OCI-LY1 (cell line): ENCODE measurements at regions not wholly inside any gene's neighbourhood (a gene's known extent, or its start where the extent isn't known, plus 50 kb on each side); places are given as distances from the start of the nearest gene placed in this dataset.

ENCODE experiments used
- H2AFZ ChIP-seq: fragments of 200-600 bp; sonication (generic), shearing (Covaris generic); 2 replicates; pipeline ENCODE4 v1.6.0; 2014; ENCODE audit warnings: antibody characterized with exemption, mild to moderate bottlenecking, low read length
- H3F3A ChIP-seq: fragments of 200-600 bp; sonication (generic), shearing (Covaris generic); 2 replicates; pipeline ENCODE4 v1.6.0; 2014; ENCODE audit warnings: mild to moderate bottlenecking, antibody characterized with exemption, low read length, moderate library complexity; ENCODE audit not compliant: insufficient read depth
- H3K27ac ChIP-seq: fragments of 200-600 bp; sonication (generic); 2 replicates; pipeline ENCODE4 v1.5.1; 2014; ENCODE audit warnings: low read length, mixed run types, mild to moderate bottlenecking, low read depth; ENCODE audit not compliant: poor library complexity, severe bottlenecking
- H3K27me3 ChIP-seq: fragments of 200-600 bp; sonication (generic); 2 replicates; pipeline ENCODE4 v1.6.0; 2014; ENCODE audit warnings: antibody characterized with exemption, mild to moderate bottlenecking, low read length, moderate library complexity; ENCODE audit not compliant: insufficient read depth
- H3K36me3 ChIP-seq: fragments of 200-600 bp; sonication (generic); 2 replicates; pipeline ENCODE4 v1.6.1; 2014; ENCODE audit warnings: mild to moderate bottlenecking, antibody characterized with exemption, low read length, moderate library complexity, mixed read lengths; ENCODE audit not compliant: insufficient read depth
- H3K4me1 ChIP-seq: fragments of 200-600 bp; sonication (generic); 2 replicates; pipeline ENCODE4 v1.5.1; 2014; ENCODE audit warnings: mild to moderate bottlenecking, low read length, moderate library complexity; ENCODE audit not compliant: insufficient read depth, severe bottlenecking
- H3K4me2 ChIP-seq: fragments of 200-600 bp; sonication (generic), shearing (Covaris generic); 2 replicates; pipeline ENCODE4 v1.6.1; 2014; ENCODE audit warnings: low read length
- H3K4me3 ChIP-seq: fragments of 200-600 bp; sonication (generic); 2 replicates; pipeline ENCODE4 v1.5.1; 2014; ENCODE audit warnings: low read length, low read depth, mild to moderate bottlenecking, mixed read lengths; ENCODE audit not compliant: poor library complexity, severe bottlenecking
- H3K79me2 ChIP-seq: fragments of 200-600 bp; shearing (Covaris generic); 2 replicates; pipeline ENCODE4 v1.6.1; 2016; ENCODE audit warnings: mixed run types, low read length, mixed read lengths; ENCODE audit not compliant: insufficient read depth
- H3K9ac ChIP-seq: fragments of 200-600 bp; sonication (generic), shearing (Covaris generic); 2 replicates; pipeline ENCODE4 v1.6.1; 2014; ENCODE audit warnings: mild to moderate bottlenecking, low read length, mixed read lengths
- H3K9me2 ChIP-seq: fragments of 200-600 bp; sonication (generic), shearing (Covaris generic); 2 replicates; pipeline ENCODE4 v1.6.1; 2014; ENCODE audit warnings: low read depth, mild to moderate bottlenecking, low read length, mixed read lengths
- H3K9me3 ChIP-seq: fragments of 200-600 bp; shearing (Covaris generic); 2 replicates; pipeline ENCODE4 v1.6.1; 2014; ENCODE audit warnings: low read length, mixed read lengths
- H4K20me1 ChIP-seq: fragments of 200-600 bp; sonication (generic), shearing (Covaris generic); 2 replicates; pipeline ENCODE4 v1.6.0; 2016; ENCODE audit warnings: mild to moderate bottlenecking, low read length; ENCODE audit not compliant: insufficient read depth
- EZH2 ChIP-seq: fragments of 200-600 bp; sonication (generic), shearing (Covaris generic); IDR thresholded peaks from 2 replicates; pipeline ENCODE4 v1.8.0; 2017; ENCODE audit warnings: borderline replicate concordance, mixed run types, mild to moderate bottlenecking, antibody characterized with exemption, low read length, moderate library complexity, mixed read lengths
- TF ChIP-seq, protein P1 (sequence below): fragments of 200-600 bp; sonication (generic), shearing (Covaris generic); IDR thresholded peaks from 2 replicates; pipeline ENCODE4 v1.5.1; 2017; ENCODE audit warnings: mild to moderate bottlenecking, antibody characterized with exemption, low read length, moderate library complexity, mixed read lengths

DNA sequence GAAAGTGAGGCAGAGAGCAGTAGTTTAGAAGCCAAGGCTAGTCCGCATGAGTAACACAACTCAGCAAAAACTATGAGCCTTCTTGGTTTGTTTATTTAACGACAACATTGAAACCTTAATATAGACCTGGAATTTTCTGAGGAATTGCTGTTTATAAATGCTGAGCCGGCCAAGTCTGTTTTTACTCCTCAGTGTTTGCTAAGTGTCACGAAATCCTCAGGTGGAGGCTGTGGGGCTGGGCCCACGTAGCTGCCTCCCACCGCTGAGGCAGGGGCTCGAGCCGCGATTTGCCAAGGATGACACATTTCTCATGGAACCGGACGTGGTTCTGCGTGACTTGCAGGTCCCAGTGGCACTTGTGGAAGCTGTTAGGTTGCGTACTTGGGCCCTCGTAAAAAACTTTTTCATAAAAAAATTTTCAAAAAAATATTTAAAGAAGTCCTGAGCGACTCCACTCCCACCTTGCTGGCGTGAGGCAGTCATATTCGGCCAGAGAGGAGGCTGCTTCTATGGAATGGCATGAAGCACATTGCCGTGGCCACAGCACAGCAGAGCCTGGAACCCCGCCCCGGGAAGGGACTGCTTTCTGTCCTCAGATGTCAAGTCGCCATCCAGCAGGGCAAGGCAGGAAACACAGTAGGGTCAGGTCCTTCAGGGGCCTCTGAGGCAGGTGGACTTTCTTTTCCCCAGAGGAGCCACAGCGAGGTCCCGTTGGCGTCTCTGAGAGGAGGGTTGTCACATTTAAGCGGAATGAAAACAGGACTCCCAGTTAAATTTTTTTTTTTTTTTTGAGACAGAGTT, 64.8 kb upstream of the PCSK6 start:
- no peaks in the 10 kb centered on the region for H3K9me3 ChIP-seq
- H3F3A ChIP-seq, result no peaks in the 10 kb centered on the region
- H3K4me2 ChIP-seq, result no peak overlapping the region
- no peaks in the 10 kb centered on the region for H3K36me3 ChIP-seq
- no peaks in the 10 kb centered on the region for H3K9me2 ChIP-seq
- TF ChIP-seq EZH2, result no peak
- TF ChIP-seq, protein P1, sequence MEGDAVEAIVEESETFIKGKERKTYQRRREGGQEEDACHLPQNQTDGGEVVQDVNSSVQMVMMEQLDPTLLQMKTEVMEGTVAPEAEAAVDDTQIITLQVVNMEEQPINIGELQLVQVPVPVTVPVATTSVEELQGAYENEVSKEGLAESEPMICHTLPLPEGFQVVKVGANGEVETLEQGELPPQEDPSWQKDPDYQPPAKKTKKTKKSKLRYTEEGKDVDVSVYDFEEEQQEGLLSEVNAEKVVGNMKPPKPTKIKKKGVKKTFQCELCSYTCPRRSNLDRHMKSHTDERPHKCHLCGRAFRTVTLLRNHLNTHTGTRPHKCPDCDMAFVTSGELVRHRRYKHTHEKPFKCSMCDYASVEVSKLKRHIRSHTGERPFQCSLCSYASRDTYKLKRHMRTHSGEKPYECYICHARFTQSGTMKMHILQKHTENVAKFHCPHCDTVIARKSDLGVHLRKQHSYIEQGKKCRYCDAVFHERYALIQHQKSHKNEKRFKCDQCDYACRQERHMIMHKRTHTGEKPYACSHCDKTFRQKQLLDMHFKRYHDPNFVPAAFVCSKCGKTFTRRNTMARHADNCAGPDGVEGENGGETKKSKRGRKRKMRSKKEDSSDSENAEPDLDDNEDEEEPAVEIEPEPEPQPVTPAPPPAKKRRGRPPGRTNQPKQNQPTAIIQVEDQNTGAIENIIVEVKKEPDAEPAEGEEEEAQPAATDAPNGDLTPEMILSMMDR, result no peak
- no peak overlapping the region for H3K9ac ChIP-seq
- no peak overlapping the region for H3K27ac ChIP-seq
- no peaks in the 10 kb centered on the region for H4K20me1 ChIP-seq
- peaks cover 6% of the 10 kb centered on the region; the same call in 1 of the 2 replicates for H3K27me3 ChIP-seq
- no peaks in the 10 kb centered on the region for H3K79me2 ChIP-seq
- no peak overlapping the region for H2AFZ ChIP-seq
- no peak overlapping the region for H3K4me3 ChIP-seq
- no peaks in the 10 kb centered on the region for H3K4me1 ChIP-seq

DNA sequence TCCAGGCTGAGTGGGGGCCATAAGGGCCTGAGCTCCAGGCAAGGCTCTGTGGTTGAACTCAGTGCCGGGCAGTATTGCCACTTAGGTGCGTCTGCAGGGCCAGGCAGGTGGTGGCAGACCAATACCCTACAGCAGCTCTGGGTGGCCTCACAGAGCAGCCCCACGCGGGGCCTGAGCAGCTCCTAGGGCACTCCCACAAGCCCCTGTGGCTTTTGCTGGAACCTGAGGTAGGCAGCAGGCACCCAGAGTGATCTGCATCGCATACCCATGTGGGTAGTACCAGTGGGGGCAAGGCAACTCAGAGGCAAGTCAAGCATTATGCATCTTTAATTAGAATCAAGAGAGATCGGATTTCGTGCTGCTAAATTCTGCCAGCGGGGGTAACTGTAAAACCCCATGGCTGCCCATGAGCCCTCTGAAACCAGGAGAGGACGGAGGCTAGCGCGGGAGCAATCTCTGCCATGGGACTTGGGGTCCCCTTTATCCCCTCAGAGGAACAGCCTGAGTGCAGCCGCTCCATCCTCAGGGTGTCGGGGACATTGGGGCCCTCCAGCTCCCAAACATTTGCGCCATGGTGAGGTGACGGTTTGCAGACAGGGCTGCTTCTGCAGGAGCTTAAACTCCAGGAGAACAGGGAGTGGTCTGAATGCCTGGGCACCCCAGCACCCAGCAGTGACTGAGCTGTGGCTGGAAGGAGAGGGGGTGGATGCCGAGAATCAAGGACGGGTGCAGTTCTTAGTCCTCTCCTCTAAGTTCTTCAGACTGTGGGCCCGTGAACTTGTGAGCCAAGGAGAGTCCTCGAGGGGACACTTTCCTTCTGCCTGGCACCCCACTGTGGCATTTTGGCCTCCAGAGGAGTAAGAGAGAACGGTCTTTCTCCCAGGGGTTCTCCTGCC, 62.4 kb upstream of the PCSK6 start:
- no peaks in the 10 kb centered on the region for H3K4me1 ChIP-seq
- peaks cover 6% of the 10 kb centered on the region; the same call in 1 of the 2 replicates for H3K27me3 ChIP-seq
- H3K9ac ChIP-seq, result no peak overlapping the region
- TF ChIP-seq EZH2, result no peak
- TF ChIP-seq, protein P1, result no peak
- H3K4me2 ChIP-seq, result no peak overlapping the region
- no peak overlapping the region for H2AFZ ChIP-seq
- H3K9me2 ChIP-seq, result no peaks in the 10 kb centered on the region
- no peak overlapping the region for H3K27ac ChIP-seq
- no peaks in the 10 kb centered on the region for H4K20me1 ChIP-seq
- H3K4me3 ChIP-seq, result no peak overlapping the region
- H3F3A ChIP-seq, result no peaks in the 10 kb centered on the region
- H3K36me3 ChIP-seq, result no peaks in the 10 kb centered on the region
- H3K9me3 ChIP-seq, result no peaks in the 10 kb centered on the region
- H3K79me2 ChIP-seq, result no peaks in the 10 kb centered on the region

- Histone ChIP-seq H3K4me1 (no peaks in the 10 kb centered on the region), H3K4me2 (no peak overlapping the region), H4K20me1 (no peaks in the 10 kb centered on the region), H3K9me2 (no peaks in the 10 kb centered on the region), H3F3A (no peaks in the 10 kb centered on the region), H3K9me3 (no peaks in the 10 kb centered on the region), H3K79me2 (no peaks in the 10 kb centered on the region), H3K4me3 (no peak overlapping the region), H3K9ac (no peak overlapping the region), H2AFZ (no peak overlapping the region), H3K36me3 (no peaks in the 10 kb centered on the region), H3K27ac (no peak overlapping the region), H3K27me3 (peaks cover 6% of the 10 kb centered on the region; the same call in 1 of the 2 replicates)
- TF ChIP-seq, protein P1, result no peak
- TF ChIP-seq EZH2, result no peak
Observed at GRCh38 chr15:101550124-101550523, 60.6 kb upstream of the PCSK6 start.
